Stimulated activated CD4-positive, alpha-beta T cell treated with anti-CD3 and anti-CD28 coated beads, Interleukin-4, amount 100 ng/mL, for 4 hours (primary cell): ENCODE measurements at regions not wholly inside any gene's neighbourhood (a gene's known extent, or its start where the extent isn't known, plus 50 kb on each side); places are given as distances from the start of the nearest gene placed in this dataset.
"Not testable (repeated sequence)": the region's sequence is repeated elsewhere in the genome, so short reads cannot be mapped to it uniquely, and the experiment has no call there.

Source experiments
- DNase-seq, 2 experiments: peaks; one replicate each; pipeline ENCODE4 v3.0.0-alpha.2; 2020

GRCh38 chr1:229119876-229120275 is 151.0 kb upstream of the RAB4A start:
- DNase-seq = no peak

GRCh38 chr1:229121845-229122436 is 149.0 kb upstream of the RAB4A start:
- no peak for DNase-seq

DNA sequence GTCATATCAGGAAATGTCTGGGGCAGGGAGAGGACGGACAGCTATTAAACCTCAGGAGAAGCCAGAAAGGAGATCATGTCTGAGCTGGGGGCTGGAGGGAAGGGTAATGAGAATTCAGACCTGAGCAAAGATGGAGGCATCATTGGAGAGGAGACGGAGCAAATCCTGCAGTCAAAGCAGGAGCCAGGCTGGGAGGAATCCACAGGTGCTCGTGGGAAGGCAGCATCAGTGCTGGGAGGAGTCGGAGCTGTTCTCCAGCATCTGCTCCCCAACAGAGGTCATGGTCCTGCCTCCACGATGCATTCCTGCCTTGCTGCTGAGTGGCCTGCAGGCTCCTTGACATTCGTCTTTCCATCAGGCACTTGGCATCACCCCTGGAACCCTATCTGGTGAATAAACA is 148.3 kb upstream of the RAB4A start:
- DNase-seq = no peak

DNA sequence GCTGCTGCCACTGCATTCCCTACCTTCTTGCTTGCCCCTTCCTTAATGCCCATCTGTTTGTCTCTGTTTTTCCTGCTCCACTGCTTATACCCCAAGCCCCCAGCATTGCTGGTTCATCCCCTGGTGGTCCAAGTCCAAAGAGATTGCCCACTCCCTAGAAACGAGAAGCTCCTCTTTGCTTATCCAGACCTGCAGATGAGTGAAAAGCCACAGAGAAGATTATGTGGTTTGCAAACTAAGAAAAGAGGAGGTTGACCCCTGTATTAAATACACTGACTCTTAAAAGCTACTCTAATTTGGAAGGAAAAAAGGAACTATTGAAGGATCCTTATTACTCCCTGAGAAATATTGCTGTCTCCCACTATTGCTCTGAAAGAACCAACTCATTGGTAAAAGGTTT is 146.8 kb upstream of the RAB4A start:
- no peak for DNase-seq

GRCh38 chr1:229124520-229125124 is 146.3 kb upstream of the RAB4A start:
- DNase-seq = no peak

- no peak for DNase-seq
Observed at GRCh38 chr1:229127301-229127700, 143.6 kb upstream of the RAB4A start.

DNA sequence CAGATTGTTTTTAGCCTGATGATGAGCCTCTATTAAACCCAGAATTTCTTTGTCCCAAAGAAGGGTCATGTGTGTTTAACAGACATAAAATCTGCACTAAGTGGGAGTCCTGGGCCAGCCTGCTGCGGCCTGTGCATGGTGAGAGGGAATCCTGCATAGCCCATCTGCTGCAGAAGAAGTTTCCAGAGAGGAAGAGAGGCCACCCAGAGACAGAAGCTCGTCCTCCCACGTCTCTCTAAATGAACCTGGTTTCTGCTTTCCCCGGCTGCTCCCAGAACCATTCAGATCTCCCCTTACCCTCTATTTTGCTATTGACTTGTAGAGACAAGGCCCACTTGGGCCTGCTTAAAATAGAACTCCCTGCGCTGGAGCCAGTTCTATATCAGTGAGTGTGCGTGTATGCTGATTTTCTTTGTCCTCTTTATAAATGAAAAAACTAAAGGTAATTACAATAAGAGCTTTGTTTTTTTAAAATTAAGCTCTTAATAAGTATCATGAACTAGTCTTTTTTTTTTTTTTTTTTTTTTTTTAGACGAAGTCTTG is 142.8 kb upstream of the RAB4A start:
- DNase-seq = no peak

- DNase-seq = peak; percentile 8 to 15
Observed at GRCh38 chr1:229129301-229130027, 141.4 kb upstream of the RAB4A start.

DNA sequence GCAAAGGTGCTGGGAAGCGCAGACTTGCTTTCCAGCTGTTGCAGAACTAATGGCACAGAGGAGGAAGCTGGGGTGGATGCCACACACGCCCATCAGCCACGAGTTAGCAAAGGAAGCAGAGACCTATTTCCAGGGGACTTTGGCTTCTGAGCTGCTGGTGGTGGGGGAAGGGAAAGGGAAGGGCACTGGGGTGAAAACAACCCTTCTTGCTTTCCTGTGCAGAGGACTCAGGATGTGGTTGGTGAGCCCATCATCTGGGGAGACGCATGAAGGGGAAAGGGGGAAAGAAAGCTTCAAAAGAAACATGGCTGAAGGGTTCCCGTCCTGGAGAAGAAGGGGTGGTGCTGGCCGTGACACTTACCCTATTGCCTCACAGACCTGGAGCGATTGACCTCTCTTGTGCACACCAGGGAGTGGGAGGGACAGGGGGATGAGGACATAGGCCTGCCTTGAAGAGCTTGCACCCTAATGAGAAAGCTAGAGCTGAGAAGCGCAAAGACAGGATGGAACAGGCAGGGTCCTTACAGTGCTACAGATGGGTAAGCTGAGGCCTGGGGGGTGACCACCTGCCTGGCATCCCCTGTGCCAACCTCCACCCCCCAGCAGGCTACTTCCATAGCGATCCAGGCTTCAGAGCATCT is 140.8 kb upstream of the RAB4A start:
- no peak for DNase-seq

GRCh38 chr1:229131243-229132105 is 139.4 kb upstream of the RAB4A start:
- DNase-seq = no peak

DNA sequence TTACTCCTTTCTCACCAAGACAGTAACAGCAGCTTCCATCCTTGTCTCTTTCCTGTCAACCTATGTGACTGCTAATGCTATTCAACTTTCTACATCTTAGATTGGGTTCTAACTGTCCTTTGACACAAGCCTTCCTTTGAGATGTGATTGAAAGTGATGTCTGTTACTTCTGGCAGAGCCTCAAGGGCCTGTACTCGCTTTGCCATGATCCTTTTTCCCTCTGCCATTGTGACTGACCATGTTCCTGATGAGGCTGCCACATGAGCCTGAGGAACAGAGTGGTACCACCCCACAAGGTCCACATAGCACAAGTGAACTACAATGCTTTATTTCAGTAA is 138.8 kb upstream of the RAB4A start:
- no peak for DNase-seq

DNA sequence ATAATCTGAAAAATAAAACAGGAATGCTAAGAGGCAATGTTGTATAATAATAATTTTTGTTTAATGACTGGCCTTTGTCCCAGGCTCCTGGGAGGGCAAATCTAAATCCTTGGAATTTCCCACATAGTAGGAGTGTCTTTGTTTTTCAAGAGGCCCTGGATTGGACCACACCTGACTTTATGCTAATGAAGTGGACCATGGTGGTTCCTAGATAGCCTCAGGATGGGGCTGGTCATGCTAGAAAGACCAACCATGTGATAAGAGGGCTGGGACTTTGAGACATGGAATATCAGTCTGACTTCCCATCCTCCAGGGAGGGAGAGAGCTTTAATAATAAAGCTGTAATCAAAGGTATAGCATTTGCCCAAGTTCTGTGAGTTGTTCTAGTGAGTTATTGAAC is 138.2 kb upstream of the RAB4A start:
- DNase-seq = no peak

GRCh38 chr1:229133151-229133550 is 137.8 kb upstream of the RAB4A start:
- no peak for DNase-seq

- no peak for DNase-seq
Observed at GRCh38 chr1:229133811-229134210, 137.1 kb upstream of the RAB4A start.

DNA sequence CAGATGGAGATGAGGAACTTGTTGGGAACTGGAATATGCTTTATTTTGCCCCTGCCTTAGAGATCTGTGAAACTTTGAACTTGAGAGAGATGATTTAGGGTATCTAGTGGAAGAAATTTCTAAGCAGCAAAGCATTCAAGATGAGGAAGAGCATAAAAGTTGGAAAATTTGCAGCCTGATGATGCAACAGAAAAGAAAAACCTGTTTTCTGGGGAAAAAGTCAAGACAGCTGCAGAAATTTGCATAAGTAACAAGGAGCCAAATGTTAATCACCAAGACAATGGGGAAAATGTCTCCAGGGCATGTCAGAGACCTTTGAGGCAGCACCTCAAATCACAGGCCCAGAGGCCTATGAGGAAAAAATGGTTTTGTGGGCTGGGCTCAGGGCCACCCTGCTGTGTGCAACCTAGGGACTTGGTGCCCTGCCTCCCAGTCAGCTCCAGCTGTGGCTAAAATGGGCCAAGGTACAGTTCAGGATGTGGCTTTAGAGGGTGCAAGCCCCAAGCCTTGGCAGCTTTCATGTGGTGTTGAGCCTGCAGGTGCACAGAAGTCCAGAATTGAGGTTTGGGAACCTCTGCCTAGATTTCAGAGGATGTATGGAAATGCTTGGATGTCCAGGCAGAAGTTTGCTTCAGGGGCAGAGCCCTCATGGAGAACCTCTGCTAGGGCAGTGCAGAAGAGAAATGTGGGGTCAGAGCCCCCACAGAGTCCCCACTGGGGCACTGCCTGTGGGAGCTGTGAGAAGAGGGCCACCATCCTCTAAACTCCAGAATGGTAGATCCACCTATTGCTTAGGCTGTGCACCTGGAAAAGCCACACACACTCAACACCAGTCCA is 136.3 kb upstream of the RAB4A start:
- DNase-seq = not testable (repeated sequence)

- no peak for DNase-seq
Observed at GRCh38 chr1:229135773-229136172, 135.1 kb upstream of the RAB4A start.

DNA sequence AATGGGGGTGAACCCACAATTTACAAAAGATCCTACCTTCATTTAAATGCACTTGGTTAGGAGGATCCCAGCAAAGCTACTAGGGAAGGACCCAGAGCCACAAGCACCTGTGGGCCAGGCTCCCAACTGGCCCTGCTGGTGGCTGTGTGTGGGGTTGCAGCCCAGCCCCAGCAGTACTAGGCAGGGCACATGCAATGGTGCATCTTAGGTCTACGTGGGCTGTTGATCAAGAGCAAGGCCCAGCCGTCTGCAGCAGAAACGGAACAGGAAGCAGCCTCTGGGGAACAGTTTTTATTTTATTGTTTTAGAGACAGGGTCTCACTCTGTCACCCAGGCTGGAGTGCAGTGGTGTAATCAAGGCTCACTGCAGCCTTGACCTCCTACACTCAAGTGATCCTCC is 134.1 kb upstream of the RAB4A start:
- DNase-seq = no peak

- no peak for DNase-seq
Observed at GRCh38 chr1:229137271-229137670, 133.6 kb upstream of the RAB4A start.

DNA sequence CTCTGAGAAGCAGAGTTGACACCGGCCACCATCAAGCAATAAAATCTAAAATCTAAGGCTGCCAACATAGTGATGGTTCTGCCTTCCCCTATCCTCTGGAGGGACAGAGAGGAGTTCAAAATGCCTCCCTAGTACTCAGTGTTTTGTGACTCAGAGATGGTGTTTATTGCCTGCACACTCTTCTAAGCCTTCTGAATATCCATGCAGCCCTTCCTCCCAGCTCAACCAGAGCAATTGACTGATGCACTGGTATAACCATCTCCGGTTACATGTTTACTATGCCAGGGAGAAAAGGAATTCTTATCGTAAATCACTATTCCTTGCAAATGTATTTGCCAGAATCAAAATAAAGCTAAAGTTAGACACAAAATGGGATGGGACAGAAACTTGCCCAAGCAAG is 132.9 kb upstream of the RAB4A start:
- no peak for DNase-seq

- DNase-seq = no peak
Observed at GRCh38 chr1:229139331-229140118, 131.4 kb upstream of the RAB4A start.

DNA sequence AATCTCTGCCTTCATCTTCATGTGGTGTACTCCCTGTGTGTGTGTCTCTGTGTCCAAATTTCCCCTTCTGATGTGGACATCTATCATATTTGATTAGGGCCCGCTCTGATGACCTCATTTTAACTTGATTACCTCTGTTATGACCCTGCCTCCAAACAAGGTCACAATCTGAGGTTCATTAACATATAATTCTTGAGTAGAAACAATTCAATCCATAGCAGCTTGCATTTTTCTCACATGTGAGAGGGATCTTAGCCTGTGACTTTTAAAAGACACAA is 130.9 kb upstream of the RAB4A start:
- no peak for DNase-seq
